ENCODE measurements at regions not wholly inside any gene's neighbourhood (a gene's known extent, or its start where the extent isn't known, plus 50 kb on each side); places are given as distances from the start of the nearest gene placed in this dataset.

GRCh38 chr10:78385599-78385998 is 351.9 kb downstream of the RPS24 start:
- Mint-ChIP-seq H3K27me3 (ENCODE audit: unreplicated experiment) (peaks cover 6% of the 10 kb centered on the region), H3K9me3 (ENCODE audit: unreplicated experiment) (no peaks in the 10 kb centered on the region), H3K27ac (ENCODE audit: unreplicated experiment) (no peak overlapping the region)

GRCh38 chr10:78386509-78386908 is 352.8 kb downstream of the RPS24 start:
- Mint-ChIP-seq H3K27ac (ENCODE audit: unreplicated experiment) (no peak overlapping the region), H3K4me3 (ENCODE audit: unreplicated experiment) (no peak overlapping the region), H3K27me3 (ENCODE audit: unreplicated experiment) (peaks cover 6% of the 10 kb centered on the region), H3K9me3 (ENCODE audit: unreplicated experiment) (no peaks in the 10 kb centered on the region), H3K36me3 (ENCODE audit: low read depth, unreplicated experiment) (no peaks in the 10 kb centered on the region), H3K4me1 (ENCODE audit: unreplicated experiment) (no peaks in the 10 kb centered on the region)
- TF ChIP-seq CTCF (IDR thresholded peaks at IDR 0.05; ENCODE audit: unreplicated experiment): no peak
- DNase-seq (ENCODE audit: low spot score): no peak

More at GRCh38 chr10:78385599-78385998, 351.9 kb downstream of the RPS24 start:
- H3K4me3 Mint-ChIP-seq (ENCODE audit: unreplicated experiment): no peak overlapping the region
- no peaks in the 10 kb centered on the region for H3K4me1 Mint-ChIP-seq (ENCODE audit: unreplicated experiment)
- H3K36me3 Mint-ChIP-seq (ENCODE audit: low read depth, unreplicated experiment): no peaks in the 10 kb centered on the region
- DNase-seq (ENCODE audit: low spot score): no peak
- TF ChIP-seq CTCF (IDR thresholded peaks at IDR 0.05; ENCODE audit: unreplicated experiment): no peak

- Mint-ChIP-seq H3K27ac (ENCODE audit: unreplicated experiment) (no peak overlapping the region), H3K4me1 (ENCODE audit: unreplicated experiment) (no peaks in the 10 kb centered on the region), H3K27me3 (ENCODE audit: unreplicated experiment) (peaks cover 5% of the 10 kb centered on the region), H3K36me3 (ENCODE audit: low read depth, unreplicated experiment) (no peaks in the 10 kb centered on the region), H3K4me3 (ENCODE audit: unreplicated experiment) (no peak overlapping the region), H3K9me3 (ENCODE audit: unreplicated experiment) (no peaks in the 10 kb centered on the region)
- DNase-seq (ENCODE audit: low spot score): no peak
- no peak for TF ChIP-seq CTCF (IDR thresholded peaks at IDR 0.05; ENCODE audit: unreplicated experiment)
Observed at GRCh38 chr10:78388331-78389050, 354.8 kb downstream of the RPS24 start.

- no peaks in the 10 kb centered on the region for H3K36me3 Mint-ChIP-seq (ENCODE audit: low read depth, unreplicated experiment)
- no peaks in the 10 kb centered on the region for H3K9me3 Mint-ChIP-seq (ENCODE audit: unreplicated experiment)
- no peak for TF ChIP-seq CTCF (IDR thresholded peaks at IDR 0.05; ENCODE audit: unreplicated experiment)
- no peaks in the 10 kb centered on the region for H3K4me1 Mint-ChIP-seq (ENCODE audit: unreplicated experiment)
- no peak overlapping the region for H3K27ac Mint-ChIP-seq (ENCODE audit: unreplicated experiment)
- no peak for DNase-seq (ENCODE audit: low spot score)
- H3K27me3 Mint-ChIP-seq (ENCODE audit: unreplicated experiment): peaks cover 5% of the 10 kb centered on the region
- no peak overlapping the region for H3K4me3 Mint-ChIP-seq (ENCODE audit: unreplicated experiment)
Observed at GRCh38 chr10:78389419-78389818, 355.8 kb downstream of the RPS24 start.

- Mint-ChIP-seq H3K9me3 (ENCODE audit: unreplicated experiment) (no peaks in the 10 kb centered on the region), H3K4me3 (ENCODE audit: unreplicated experiment) (no peak overlapping the region), H3K36me3 (ENCODE audit: low read depth, unreplicated experiment) (no peaks in the 10 kb centered on the region), H3K4me1 (ENCODE audit: unreplicated experiment) (no peaks in the 10 kb centered on the region), H3K27ac (ENCODE audit: unreplicated experiment) (no peak overlapping the region), H3K27me3 (ENCODE audit: unreplicated experiment) (peaks cover 5% of the 10 kb centered on the region)
- TF ChIP-seq CTCF (IDR thresholded peaks at IDR 0.05; ENCODE audit: unreplicated experiment): no peak
- DNase-seq (ENCODE audit: low spot score): no peak
Observed at GRCh38 chr10:78390051-78390450, 356.4 kb downstream of the RPS24 start.
